SK-N-SH (cell line): ENCODE measurements at regions not wholly inside any gene's neighbourhood (a gene's known extent, or its start where the extent isn't known, plus 50 kb on each side); places are given as distances from the start of the nearest gene placed in this dataset.
A peak's percentile ranks its signal among the peaks of the same experiment; 100 is the strongest.

Experiments used
- CTCF ChIA-PET: fragments of 300-600, 350-600 bp; formaldehyde crosslinking; extraction: SDS; loops from one replicate; lab custom pipeline; 2021; lab: Yijun Ruan, JAX
- POLR2A ChIA-PET: fragments of 350-600 bp; sonication (Branson Sonifier 250); formaldehyde crosslinking; extraction: SDS; loops from one replicate; lab custom pipeline; 2020; ENCODE audit warnings: antibody characterized with exemption, inconsistent platforms; lab: Yijun Ruan, JAX
- DNase-seq: peaks from one replicate; pipeline ENCODE4 v3.0.0; 2012
- H2AFZ ChIP-seq: fragments of 200-600 bp; sonication (generic); 2 replicates; pipeline ENCODE4 v1.8.1; 2016; ENCODE audit warnings: antibody characterized with exemption, mild to moderate bottlenecking, low read depth
- H3F3A ChIP-seq: fragments of 200-600 bp; sonication (generic); replicated peaks from 2 replicates; pipeline ENCODE3; 2016; ENCODE audit warnings: antibody characterized with exemption, mild to moderate bottlenecking; ENCODE audit not compliant: insufficient read depth
- H3K27ac ChIP-seq, 2 experiments: fragments of 200-500 bp in 1 of 2; fragments of 200-600 bp in 1 of 2; sonication (Bioruptor generic) in 1 of 2; sonication (generic), shearing (Covaris generic) in 1 of 2; 2 replicates each; pipeline versions ENCODE4 v1.5.1 to v1.6.1; 2014 to 2016; ENCODE audit warnings: low read depth in 2 of 2, inconsistent platforms in 1 of 2, low read length in 1 of 2, mild to moderate bottlenecking in 1 of 2, mixed read lengths in 1 of 2
- H3K27me3 ChIP-seq: fragments of 200-600 bp; sonication (generic), shearing (Covaris generic); 2 replicates; pipeline ENCODE4 v1.6.1; 2016; ENCODE audit warnings: mixed run types; ENCODE audit not compliant: insufficient read depth
- H3K36me3 ChIP-seq, 2 experiments: fragments of 200-500 bp in 1 of 2; fragments of 200-600 bp in 1 of 2; sonication (Bioruptor generic) in 1 of 2; sonication (generic) in 1 of 2; replicated peaks in 1 of 2; 2 replicates each; pipeline versions ENCODE3 to v1.5.1; 2014 to 2016; ENCODE audit warnings: low read length in 1 of 2, mild to moderate bottlenecking in 1 of 2; ENCODE audit not compliant: insufficient read depth in 2 of 2, control insufficient read depth in 1 of 2
- H3K4me1 ChIP-seq, 2 experiments: fragments of 200-500 bp in 1 of 2; fragments of 200-600 bp in 1 of 2; sonication (Bioruptor generic) in 1 of 2; sonication (generic), shearing (Covaris generic) in 1 of 2; 2 replicates each; pipeline versions ENCODE4 v1.5.1 to v1.6.1; 2014 to 2016; ENCODE audit warnings: low read depth in 1 of 2, low read length in 1 of 2, mixed run types in 1 of 2; ENCODE audit not compliant: insufficient read depth in 2 of 2, control insufficient read depth in 1 of 2
- H3K4me2 ChIP-seq: fragments of 200-600 bp; sonication (generic), shearing (Covaris generic); 2 replicates; pipeline ENCODE4 v1.6.1; 2017; ENCODE audit warnings: mixed run types
- H3K4me3 ChIP-seq, 2 experiments: fragments of 200-500 bp in 1 of 2; fragments of 200-600 bp in 1 of 2; sonication (Bioruptor generic) in 1 of 2; sonication (generic), shearing (Covaris generic) in 1 of 2; 2 replicates each; pipeline versions ENCODE4 v1.5.1 to v1.8.1; 2014 to 2016; ENCODE audit warnings: low read depth in 2 of 2, inconsistent platforms in 1 of 2, low read length in 1 of 2, mild to moderate bottlenecking in 1 of 2, mixed read lengths in 1 of 2, moderate library complexity in 1 of 2
- H3K79me2 ChIP-seq: fragments of 200-600 bp; sonication (generic); 2 replicates; pipeline ENCODE4 v1.8.1; 2017; ENCODE audit warnings: mild to moderate bottlenecking; ENCODE audit not compliant: insufficient read depth
- H3K9ac ChIP-seq: fragments of 200-600 bp; sonication (generic); 2 replicates; pipeline ENCODE4 v1.6.1; 2017; ENCODE audit warnings: mixed run types
- H3K9me2 ChIP-seq: fragments of 200-600 bp; sonication (generic); 2 replicates; pipeline ENCODE4 v1.6.1; 2017; ENCODE audit warnings: mixed run types
- H3K9me3 ChIP-seq: fragments of 200-600 bp; sonication (generic); 2 replicates; pipeline ENCODE4 v1.6.1; 2017; ENCODE audit warnings: mixed run types, mild to moderate bottlenecking, moderate library complexity
- H4K20me1 ChIP-seq: fragments of 200-600 bp; sonication (generic); 2 replicates; pipeline ENCODE4 v1.6.1; 2017; ENCODE audit warnings: mild to moderate bottlenecking, mixed run types; ENCODE audit not compliant: insufficient read depth
- CHD2 ChIP-seq: fragments of 150-350 bp; IDR thresholded peaks from 2 replicates; pipeline ENCODE4 v1.6.1; 2018; ENCODE audit warnings: low read length; ENCODE audit not compliant: partially characterized antibody
- ELF1 ChIP-seq: IDR thresholded peaks from 2 replicates; pipeline ENCODE4 v1.4.0; 2012
- EP300 ChIP-seq, 2 experiments: IDR thresholded peaks; 2 replicates each; pipeline versions ENCODE4 v1.4.0 to v1.6.1; 2012; ENCODE audit warnings: borderline replicate concordance in 1 of 2, low read depth in 1 of 2, low read length in 1 of 2
- EZH2phosphoT487 ChIP-seq: fragments of 200-600 bp; sonication (generic); IDR thresholded peaks from 2 replicates; pipeline ENCODE4 v1.6.1; 2017; ENCODE audit warnings: low read depth, mixed run types, mild to moderate bottlenecking, antibody characterized with exemption, moderate library complexity, borderline replicate concordance
- FOXJ3 ChIP-seq: sonication (generic); formaldehyde crosslinking; IDR thresholded peaks from 2 replicates; pipeline ENCODE4 v1.5.1; 2020; ENCODE audit warnings: mild to moderate bottlenecking, missing genetic modification reagents
- GABPA ChIP-seq: IDR thresholded peaks from 2 replicates; pipeline ENCODE4 v1.4.0; 2012; ENCODE audit warnings: low read depth, mild to moderate bottlenecking
- GATA2 ChIP-seq: sonication (generic); formaldehyde crosslinking; IDR thresholded peaks from 2 replicates; pipeline ENCODE4 v1.5.0; 2020; ENCODE audit warnings: mild to moderate bottlenecking, missing genetic modification reagents
- JUND ChIP-seq: IDR thresholded peaks from 2 replicates; pipeline ENCODE4 v1.4.0; 2012
- MEF2A ChIP-seq: IDR thresholded peaks from 2 replicates; pipeline ENCODE4 v1.4.0; 2012; ENCODE audit warnings: low read depth, borderline replicate concordance
- RAD21 ChIP-seq: IDR thresholded peaks from 2 replicates; pipeline ENCODE4 v1.6.1; 2012; ENCODE audit warnings: mild to moderate bottlenecking, low read length
- RXRA ChIP-seq: IDR thresholded peaks from 2 replicates; pipeline ENCODE4 v1.4.0; 2012; ENCODE audit warnings: low read depth, mild to moderate bottlenecking, borderline replicate concordance
- TAF1 ChIP-seq: IDR thresholded peaks from 2 replicates; pipeline ENCODE4 v1.6.1; 2012; ENCODE audit warnings: low read depth, mild to moderate bottlenecking, low read length, moderate library complexity, borderline replicate concordance
- YY1 ChIP-seq: IDR thresholded peaks from 2 replicates; pipeline ENCODE4 v1.4.0; 2012; ENCODE audit warnings: low read depth, mild to moderate bottlenecking
- WGBS: methylation state at CpG from one replicate; pipeline ENCODE4 v1.1.6; 2017; ENCODE audit warnings: low lambda C conversion rate; 5-methylcytosine and 5-hydroxymethylcytosine counted together
- TF ChIP-seq, protein P1 (sequence below): IDR thresholded peaks from 2 replicates; pipeline ENCODE4; 2012
- TF ChIP-seq, protein P2 (sequence below): fragments of 150-350 bp; IDR thresholded peaks from 2 replicates; pipeline ENCODE4 v1.6.1; 2017; ENCODE audit warnings: antibody characterized with exemption, low read length, low read depth, borderline replicate concordance
- TF ChIP-seq, protein P3 (sequence below): IDR thresholded peaks from 2 replicates; pipeline ENCODE4 v1.4.0; 2012; ENCODE audit warnings: low read depth, borderline replicate concordance

DNA sequence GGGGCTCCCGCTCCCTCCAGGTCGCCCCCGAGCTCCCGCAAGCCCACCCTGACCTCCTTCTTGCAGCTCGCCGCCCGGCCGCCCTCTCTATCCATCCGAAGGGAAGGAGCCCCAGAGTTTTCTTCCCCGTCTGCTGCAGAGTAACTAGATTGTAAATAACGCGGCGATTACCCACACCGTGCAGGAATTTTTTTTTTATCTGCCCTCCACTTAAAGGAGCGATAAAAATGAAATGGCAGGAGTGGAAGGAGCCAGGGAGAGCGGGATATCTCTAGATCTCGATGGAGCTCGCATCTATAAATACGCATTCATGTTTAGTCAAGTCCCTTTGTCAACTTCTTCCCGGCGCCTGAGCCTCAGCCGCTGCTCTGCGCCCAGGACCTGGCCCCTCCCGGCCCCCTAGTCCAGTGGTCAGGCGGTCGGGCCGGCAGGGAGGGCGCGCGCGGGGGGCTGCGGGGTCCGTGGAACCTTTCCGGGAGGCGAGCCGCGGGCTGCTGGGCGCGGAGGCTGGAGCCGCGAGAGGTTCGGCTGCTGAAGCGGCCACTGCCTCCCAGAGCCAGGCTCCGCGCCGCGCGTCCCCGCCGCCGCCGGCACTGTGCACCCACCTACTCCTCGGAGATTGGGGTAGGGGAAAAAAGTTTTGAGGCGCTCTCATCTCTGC, 386.0 kb downstream of the BCAT1 start:
- POLR2A ChIA-PET, result no interaction called here
- Histone ChIP-seq H3K4me2 (peak overlapping the region; percentile 93), H3F3A (no peaks in the 10 kb centered on the region), H2AFZ (peak overlapping the region; percentile 95), H3K27me3 (peaks cover 6% of the 10 kb centered on the region; the same call in 1 of the 2 replicates), H3K36me3 (no peaks in the 10 kb centered on the region), H4K20me1 (no peaks in the 10 kb centered on the region), H3K27ac (no peak overlapping the region)
- TF ChIP-seq EP300 (IDR thresholded peaks at IDR 0.05; ENCODE audit: borderline replicate concordance in 1 of 2, low read depth in 1 of 2, low read length in 1 of 2) (no peak), MEF2A (no peak), EZH2phosphoT487 (no peak), JUND (no peak), FOXJ3 (no peak), CHD2 (no peak), YY1 (no peak), RXRA (no peak), GABPA (no peak), TAF1 (no peak), RAD21 (no peak), ELF1 (no peak), GATA2 (CRISPR knock-in tag) (no peak; the same call in 1 of the 2 replicates)
- TF ChIP-seq, protein P1, sequence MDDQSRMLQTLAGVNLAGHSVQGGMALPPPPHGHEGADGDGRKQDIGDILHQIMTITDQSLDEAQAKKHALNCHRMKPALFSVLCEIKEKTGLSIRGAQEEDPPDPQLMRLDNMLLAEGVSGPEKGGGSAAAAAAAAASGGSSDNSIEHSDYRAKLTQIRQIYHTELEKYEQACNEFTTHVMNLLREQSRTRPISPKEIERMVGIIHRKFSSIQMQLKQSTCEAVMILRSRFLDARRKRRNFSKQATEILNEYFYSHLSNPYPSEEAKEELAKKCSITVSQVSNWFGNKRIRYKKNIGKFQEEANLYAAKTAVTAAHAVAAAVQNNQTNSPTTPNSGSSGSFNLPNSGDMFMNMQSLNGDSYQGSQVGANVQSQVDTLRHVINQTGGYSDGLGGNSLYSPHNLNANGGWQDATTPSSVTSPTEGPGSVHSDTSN, result no peak
- TF ChIP-seq, protein P2, sequence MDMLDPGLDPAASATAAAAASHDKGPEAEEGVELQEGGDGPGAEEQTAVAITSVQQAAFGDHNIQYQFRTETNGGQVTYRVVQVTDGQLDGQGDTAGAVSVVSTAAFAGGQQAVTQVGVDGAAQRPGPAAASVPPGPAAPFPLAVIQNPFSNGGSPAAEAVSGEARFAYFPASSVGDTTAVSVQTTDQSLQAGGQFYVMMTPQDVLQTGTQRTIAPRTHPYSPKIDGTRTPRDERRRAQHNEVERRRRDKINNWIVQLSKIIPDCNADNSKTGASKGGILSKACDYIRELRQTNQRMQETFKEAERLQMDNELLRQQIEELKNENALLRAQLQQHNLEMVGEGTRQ, result no peak
- TF ChIP-seq, protein P3, sequence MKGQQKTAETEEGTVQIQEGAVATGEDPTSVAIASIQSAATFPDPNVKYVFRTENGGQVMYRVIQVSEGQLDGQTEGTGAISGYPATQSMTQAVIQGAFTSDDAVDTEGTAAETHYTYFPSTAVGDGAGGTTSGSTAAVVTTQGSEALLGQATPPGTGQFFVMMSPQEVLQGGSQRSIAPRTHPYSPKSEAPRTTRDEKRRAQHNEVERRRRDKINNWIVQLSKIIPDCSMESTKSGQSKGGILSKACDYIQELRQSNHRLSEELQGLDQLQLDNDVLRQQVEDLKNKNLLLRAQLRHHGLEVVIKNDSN, result no peak
- TF ChIP-seq, all 33 proteins: peak for 0
- H3K9me2 ChIP-seq, result no peaks in the 10 kb centered on the region
- DNase-seq, result peak; percentile 75
- no peaks in the 10 kb centered on the region for H3K9me3 ChIP-seq
- H3K4me1 ChIP-seq, result peaks cover 0 to 11% of the 10 kb centered on the region in 2 experiments; a peak in 3 of 4 replicates
- peak overlapping the region; percentile 65 to 67 for H3K4me3 ChIP-seq
- no peak overlapping the region; the same call in 1 of the 2 replicates for H3K9ac ChIP-seq
- no peaks in the 10 kb centered on the region for H3K79me2 ChIP-seq
- 5% methylated on average over 28 of the region's 54 CpGs for WGBS
- CTCF ChIA-PET, result interaction anchor here (1.0 kb wide), 1 partner anchor 148 kb away, joined by 3 read pairs; no protein-coding TSS in a partner anchor
